Loucy (cell line): ENCODE measurements at regions not wholly inside any gene's neighbourhood (a gene's known extent, or its start where the extent isn't known, plus 50 kb on each side); places are given as distances from the start of the nearest gene placed in this dataset.

Experiments
- EZH2phosphoT487 ChIP-seq: fragments of 200-600 bp; IDR thresholded peaks from 2 replicates; pipeline ENCODE4 v1.6.1; 2018; ENCODE audit warnings: antibody characterized with exemption, mild to moderate bottlenecking, moderate library complexity, borderline replicate concordance
- TF ChIP-seq, protein P1 (sequence below): fragments of 200-600 bp; sonication (generic); conservative IDR thresholded peaks from 2 replicates; pipeline ENCODE4 v1.5.1; 2014; ENCODE audit warnings: mild to moderate bottlenecking, antibody characterized with exemption, low read length

DNA sequence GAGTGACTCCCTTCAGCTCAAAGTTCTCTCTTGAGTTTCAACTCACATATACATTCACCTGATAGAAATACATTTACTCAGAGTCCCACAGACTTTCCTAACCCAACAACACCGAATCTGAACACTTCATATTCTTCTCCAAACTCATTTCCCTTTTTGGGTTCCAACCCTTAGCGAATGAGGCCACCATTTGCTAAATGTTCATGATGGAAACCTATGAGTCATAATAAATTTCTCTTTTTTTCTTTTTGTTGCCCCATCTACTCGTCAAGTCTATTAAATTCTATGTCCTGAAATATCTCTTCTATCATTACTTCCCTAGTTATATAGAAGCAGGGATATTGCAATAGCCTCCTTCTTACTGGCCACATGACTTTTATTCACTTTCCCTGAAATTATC is 100.1 kb downstream of the HLX start:
- TF ChIP-seq EZH2phosphoT487, result no peak
- TF ChIP-seq, protein P1, sequence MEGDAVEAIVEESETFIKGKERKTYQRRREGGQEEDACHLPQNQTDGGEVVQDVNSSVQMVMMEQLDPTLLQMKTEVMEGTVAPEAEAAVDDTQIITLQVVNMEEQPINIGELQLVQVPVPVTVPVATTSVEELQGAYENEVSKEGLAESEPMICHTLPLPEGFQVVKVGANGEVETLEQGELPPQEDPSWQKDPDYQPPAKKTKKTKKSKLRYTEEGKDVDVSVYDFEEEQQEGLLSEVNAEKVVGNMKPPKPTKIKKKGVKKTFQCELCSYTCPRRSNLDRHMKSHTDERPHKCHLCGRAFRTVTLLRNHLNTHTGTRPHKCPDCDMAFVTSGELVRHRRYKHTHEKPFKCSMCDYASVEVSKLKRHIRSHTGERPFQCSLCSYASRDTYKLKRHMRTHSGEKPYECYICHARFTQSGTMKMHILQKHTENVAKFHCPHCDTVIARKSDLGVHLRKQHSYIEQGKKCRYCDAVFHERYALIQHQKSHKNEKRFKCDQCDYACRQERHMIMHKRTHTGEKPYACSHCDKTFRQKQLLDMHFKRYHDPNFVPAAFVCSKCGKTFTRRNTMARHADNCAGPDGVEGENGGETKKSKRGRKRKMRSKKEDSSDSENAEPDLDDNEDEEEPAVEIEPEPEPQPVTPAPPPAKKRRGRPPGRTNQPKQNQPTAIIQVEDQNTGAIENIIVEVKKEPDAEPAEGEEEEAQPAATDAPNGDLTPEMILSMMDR, result no peak
